K562 (cell line): ENCODE measurements at regions not wholly inside any gene's neighbourhood (a gene's known extent, or its start where the extent isn't known, plus 50 kb on each side); places are given as distances from the start of the nearest gene placed in this dataset.

ENCODE experiments used
- ATAC-seq: fragments of 200-7000 bp; cut with Tn5 transposase; 3 replicates; pipeline ENCODE4 v1.9.1; 2020; ENCODE audit warnings: moderate library complexity
- BruUV-seq: library from RNA; stranded (reverse); fragments of 400-500 nt; replicated peaks from 2 replicates; lab custom pipeline; 2021; lab: Mats Ljungman, UMichigan
- CTCF ChIA-PET: fragments of 300-600 bp; formaldehyde crosslinking; extraction: SDS; loops from one replicate; lab custom pipeline; 2021; ENCODE audit warnings: low intra/inter-chr PET ratio; lab: Yijun Ruan, JAX
- POLR2A ChIA-PET: fragments of 300-600, 350-650 bp; sonication (Branson Sonifier 250); formaldehyde crosslinking; extraction: SDS; loops from one replicate; lab custom pipeline; 2021; ENCODE audit warnings: antibody characterized with exemption, inconsistent platforms; lab: Yijun Ruan, JAX
- DNase-seq, 4 experiments: peaks; one replicate each; pipeline versions ENCODE4 v3.0.0 to v3.0.0-alpha.2; 2011 to 2018; ENCODE audit warnings: low spot score in 3 of 4, mixed read lengths in 3 of 4; ENCODE audit errors: extremely low read depth in 1 of 4
- FAIRE-seq: peaks from 2 replicates; lab custom pipeline; 2011; peaks lifted over from hg19 to GRCh38; lab: Jason Lieb, UNC
- H2AFZ ChIP-seq: 2 replicates; pipeline ENCODE4 v1.6.0; 2011; ENCODE audit warnings: low read depth, low read length, control low read depth, inconsistent platforms
- H3K27ac ChIP-seq: fragments of 200-600 bp; 3 replicates; pipeline ENCODE4 v1.8.0; 2011; ENCODE audit warnings: low read depth, mild to moderate bottlenecking, control low read depth, inconsistent platforms, low read length, moderate library complexity, mixed read lengths; ENCODE audit errors: extremely low read depth
- H3K27me3 ChIP-seq, 2 experiments: fragments of 300-600 bp in 1 of 2; 2 replicates in 1 of 2; 3 replicates in 1 of 2; pipeline versions ENCODE4 v1.6.0 to v1.8.0; 2011; ENCODE audit warnings: inconsistent platforms in 2 of 2, low read length in 2 of 2, mild to moderate bottlenecking in 1 of 2, mixed read lengths in 1 of 2, moderate library complexity in 1 of 2; ENCODE audit not compliant: control insufficient read depth in 2 of 2, insufficient read depth in 2 of 2
- H3K36me3 ChIP-seq: fragments of 300-600 bp; 3 replicates; pipeline ENCODE4 v1.8.0; 2011; ENCODE audit warnings: mild to moderate bottlenecking, low read length, inconsistent platforms; ENCODE audit not compliant: control insufficient read depth, insufficient read depth
- H3K4me1 ChIP-seq, 2 experiments: fragments of 200-600 bp in 1 of 2; replicated peaks in 1 of 2; 2 replicates in 1 of 2; 3 replicates in 1 of 2; pipeline versions ENCODE4 v1.5.1 to v1.8.0; 2011; ENCODE audit warnings: inconsistent platforms in 2 of 2, low read length in 2 of 2, mild to moderate bottlenecking in 1 of 2, mixed read lengths in 1 of 2, moderate library complexity in 1 of 2; ENCODE audit not compliant: control insufficient read depth in 2 of 2, insufficient read depth in 2 of 2
- H3K4me2 ChIP-seq: 2 replicates; pipeline ENCODE4 v1.6.1; 2011; ENCODE audit warnings: low read length, control low read depth, inconsistent platforms, mixed read lengths; ENCODE audit not compliant: insufficient read depth
- H3K4me3 ChIP-seq: fragments of 200-600 bp; sonication (generic), shearing (Covaris generic); 2 replicates; pipeline ENCODE4 v1.5.1; 2016; ENCODE audit warnings: control low read depth, inconsistent platforms
- H3K79me2 ChIP-seq: fragments of 200-600 bp; 3 replicates; pipeline ENCODE4 v1.8.0; 2011; ENCODE audit warnings: low read length, inconsistent platforms; ENCODE audit not compliant: control insufficient read depth, insufficient read depth
- H3K9ac ChIP-seq, 2 experiments: 2 replicates each; pipeline versions ENCODE4 v1.6.0 to v1.6.1; 2011; ENCODE audit warnings: low read depth in 2 of 2, low read length in 2 of 2, control low read depth in 1 of 2, inconsistent platforms in 1 of 2, mild to moderate bottlenecking in 1 of 2, mixed read lengths in 1 of 2; ENCODE audit not compliant: insufficient read depth in 1 of 2
- H3K9me1 ChIP-seq: one replicate; pipeline ENCODE4 v1.6.0; 2011; ENCODE audit warnings: inconsistent platforms, mild to moderate bottlenecking, low read length, moderate library complexity; ENCODE audit not compliant: control insufficient read depth, insufficient read depth
- H3K9me3 ChIP-seq: replicated peaks from 2 replicates; pipeline ENCODE4 v1.5.1; 2011; ENCODE audit warnings: low read depth, low read length, inconsistent platforms; ENCODE audit not compliant: control insufficient read depth, insufficient read depth
- H4K20me1 ChIP-seq: replicated peaks from 2 replicates; pipeline ENCODE4 v1.6.1; 2011; ENCODE audit warnings: low read length, inconsistent platforms, mixed read lengths; ENCODE audit not compliant: control insufficient read depth, insufficient read depth
- BMI1 ChIP-seq: fragments of 150-350 bp; IDR thresholded peaks from 2 replicates; pipeline ENCODE4 v1.6.1; 2014; ENCODE audit warnings: low read length
- CHD1 ChIP-seq: fragments of 200-600 bp; sonication (generic); IDR thresholded peaks from one replicate; pipeline ENCODE4 v1.6.1; 2012; ENCODE audit warnings: mild to moderate bottlenecking, moderate library complexity, low read length, inconsistent platforms
- FOS ChIP-seq: IDR thresholded peaks from 3 replicates; pipeline ENCODE4 v1.6.1; 2011; ENCODE audit not compliant: insufficient read length; ENCODE audit errors: extremely low read depth
- HBP1 ChIP-seq: fragments of 450-650 bp; formaldehyde crosslinking; IDR thresholded peaks from 2 replicates; pipeline ENCODE4 v1.4.0; 2022; ENCODE audit warnings: missing genetic modification characterization
- MEIS2 ChIP-seq: fragments of 450-650 bp; IDR thresholded peaks from 2 replicates; pipeline ENCODE4 v1.6.1; 2014; ENCODE audit warnings: mild to moderate bottlenecking; ENCODE audit not compliant: partially characterized antibody
- NEUROD1 ChIP-seq: fragments of 150-350 bp; IDR thresholded peaks from 2 replicates; pipeline ENCODE4 v1.6.1; 2014; ENCODE audit warnings: borderline replicate concordance, low read length, low read depth; ENCODE audit not compliant: partially characterized antibody
- PBX2 ChIP-seq, 2 experiments: IDR thresholded peaks in 1 of 2; conservative IDR thresholded peaks in 1 of 2; 2 replicates each; pipeline ENCODE4 v1.6.1; 2016; ENCODE audit warnings: low read depth in 2 of 2, mild to moderate bottlenecking in 1 of 2, missing compliant biosample characterization in 1 of 2, missing genetic modification characterization in 1 of 2, moderate library complexity in 1 of 2
- PHF8 ChIP-seq: fragments of 200-600 bp; sonication (generic); IDR thresholded peaks from 2 replicates; pipeline ENCODE4 v1.6.1; 2012; ENCODE audit warnings: mixed run types, mild to moderate bottlenecking, inconsistent platforms, low read length, moderate library complexity, borderline replicate concordance
- PML ChIP-seq: IDR thresholded peaks from 2 replicates; pipeline ENCODE4 v1.6.1; 2012; ENCODE audit warnings: low read length, inconsistent platforms
- RUNX1 ChIP-seq: sonication (generic); IDR thresholded peaks from 2 replicates; pipeline ENCODE4 v1.6.1; 2016; ENCODE audit warnings: antibody characterized with exemption, low read depth
- TAF7 ChIP-seq: fragments of 450-650 bp; IDR thresholded peaks from 2 replicates; pipeline ENCODE4 v1.6.1; 2016; ENCODE audit warnings: missing genetic modification characterization, missing compliant biosample characterization
- TGIF2 ChIP-seq: sonication (generic); formaldehyde crosslinking; IDR thresholded peaks from 2 replicates; pipeline ENCODE4 v1.8.1; 2022; ENCODE audit warnings: mild to moderate bottlenecking, missing genetic modification reagents, moderate library complexity
- TRIM25 ChIP-seq: fragments of 450-650 bp; IDR thresholded peaks from 2 replicates; pipeline ENCODE4 v1.7.0; 2016; ENCODE audit warnings: borderline replicate concordance
- ZKSCAN8 ChIP-seq: fragments of 200-800 bp; sonication (Bioruptor generic); IDR thresholded peaks from 2 replicates; pipeline ENCODE4 v1.6.1; 2016; ENCODE audit warnings: missing genetic modification characterization, missing compliant biosample characterization
- ZNF232 ChIP-seq: sonication (generic); formaldehyde crosslinking; IDR thresholded peaks from 2 replicates; pipeline ENCODE4 v1.8.0; 2022; ENCODE audit warnings: mild to moderate bottlenecking, missing genetic modification reagents
- ZNF764 ChIP-seq: fragments of 250-450 bp; sonication (Bioruptor Pico); IDR thresholded peaks from 2 replicates; pipeline ENCODE4 v1.4.0; 2020; ENCODE audit warnings: low read depth, mild to moderate bottlenecking, moderate library complexity
- WGBS: fragments of 100-300 bp; shearing (Covaris generic); methylation state at CpG from one replicate; pipeline ENCODE4 v1.1.6; 2016; ENCODE audit warnings: low coverage, mixed read lengths; ENCODE audit not compliant: insufficient coverage; ENCODE audit errors: missing lambda C conversion rate; 5-methylcytosine and 5-hydroxymethylcytosine counted together
- in situ Hi-C: fragments of 300-500 bp; cut with MboI; formaldehyde crosslinking; loops from 4 replicates; pipeline ENCODE4 v1.15.0; 2018; ENCODE audit warnings: inconsistent platforms, mixed read lengths
- intact Hi-C: fragments of 100-400 bp; cut with micrococcal nuclease; formaldehyde crosslinking; loops from 2 replicates; pipeline ENCODE4 v1.14.2; 2022

- TF ChIP-seq NEUROD1: no peak
- TF ChIP-seq, all 486 proteins: peak for 0
Measured at GRCh38 chr2:238649936-238650518, 197.9 kb upstream of the TWIST2 start (continued).

- ChIA-PET CTCF (no interaction called here), POLR2A (no interaction called here)
- H3K9me3 ChIP-seq: no peaks in the 10 kb centered on the region
- H3K4me2 ChIP-seq: no peak overlapping the region
- 0% methylated on average over 5 of the region's 5 CpGs for WGBS
- no peaks in the 10 kb centered on the region for H3K4me1 ChIP-seq
- DNase-seq: no peak
- no peak overlapping the region for H3K9ac ChIP-seq
- intact Hi-C loops (no loop called here), in situ Hi-C loops (no loop called here)
- H2AFZ ChIP-seq: no peak overlapping the region
- no peak for ATAC-seq
- H3K27ac ChIP-seq: no peak overlapping the region
- no peaks in the 10 kb centered on the region; a peak in 1 of 5 replicates for H3K27me3 ChIP-seq
- no peak overlapping the region for H3K4me3 ChIP-seq
- no peak for FAIRE-seq
- no peaks in the 10 kb centered on the region for H3K9me1 ChIP-seq
- TF ChIP-seq TRIM25: no peak
- no peak for TF ChIP-seq TGIF2 (CRISPR knock-in tag)
- TF ChIP-seq TAF7 (tag): no peak
- TF ChIP-seq ZNF764 (CRISPR knock-in tag): no peak
- no peak for TF ChIP-seq FOS
- no peak for TF ChIP-seq PHF8
- TF ChIP-seq ZKSCAN8: no peak
- no peak for TF ChIP-seq MEIS2
- TF ChIP-seq BMI1: no peak
- no peak for TF ChIP-seq PBX2 (CRISPR knock-in tag; IDR thresholded peaks at IDR 0.05; ENCODE audit: low read depth)
- no peak for TF ChIP-seq PBX2 (tag; conservative IDR thresholded peaks at IDR 0.05; ENCODE audit: low read depth)
- TF ChIP-seq HBP1 (CRISPR knock-in tag): no peak
- no peak for TF ChIP-seq CHD1
- TF ChIP-seq PML: no peak
- TF ChIP-seq ZNF232: no peak
- TF ChIP-seq RUNX1: no peak
- no peaks in the 10 kb centered on the region for H4K20me1 ChIP-seq
- BruUV-seq: no TSS peak
- H3K79me2 ChIP-seq: no peaks in the 10 kb centered on the region
- H3K36me3 ChIP-seq: no peaks in the 10 kb centered on the region
Measured at GRCh38 chr2:238650536-238650935, 197.3 kb upstream of the TWIST2 start.
